Stimulated activated CD8-positive, alpha-beta memory T cell treated with anti-CD3 and anti-CD28 coated beads, Interleukin-15, amount 100 ng/mL, for 4 hours (primary cell): ENCODE measurements at regions not wholly inside any gene's neighbourhood (a gene's known extent, or its start where the extent isn't known, plus 50 kb on each side); places are given as distances from the start of the nearest gene placed in this dataset.

ENCODE experiments used
- DNase-seq, 2 donors: peaks; one replicate each; pipeline ENCODE4 v3.0.0-alpha.2; 2020; ENCODE audit warnings: low read depth in 2 of 2

DNA sequence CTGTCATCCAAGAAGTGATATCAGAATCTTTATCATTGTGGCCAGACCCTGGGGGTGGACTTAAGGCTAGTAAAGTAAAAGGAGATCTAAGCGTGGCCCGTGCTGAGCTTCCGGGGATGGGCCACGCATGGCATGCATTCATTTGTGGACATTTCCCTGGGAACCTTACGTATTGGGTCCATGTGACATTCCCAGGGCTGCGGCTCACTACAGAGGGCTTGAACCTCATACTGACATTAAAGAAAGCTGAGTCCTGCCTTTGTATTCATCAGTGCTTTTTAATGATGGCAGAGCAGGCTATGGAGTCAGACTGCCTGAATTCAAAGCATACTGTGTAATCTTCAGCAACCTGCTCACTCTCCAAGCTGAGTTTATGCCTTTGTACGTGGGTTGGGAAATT, 152.2 kb upstream of the AFDN start:
- DNase-seq: no peak

DNA sequence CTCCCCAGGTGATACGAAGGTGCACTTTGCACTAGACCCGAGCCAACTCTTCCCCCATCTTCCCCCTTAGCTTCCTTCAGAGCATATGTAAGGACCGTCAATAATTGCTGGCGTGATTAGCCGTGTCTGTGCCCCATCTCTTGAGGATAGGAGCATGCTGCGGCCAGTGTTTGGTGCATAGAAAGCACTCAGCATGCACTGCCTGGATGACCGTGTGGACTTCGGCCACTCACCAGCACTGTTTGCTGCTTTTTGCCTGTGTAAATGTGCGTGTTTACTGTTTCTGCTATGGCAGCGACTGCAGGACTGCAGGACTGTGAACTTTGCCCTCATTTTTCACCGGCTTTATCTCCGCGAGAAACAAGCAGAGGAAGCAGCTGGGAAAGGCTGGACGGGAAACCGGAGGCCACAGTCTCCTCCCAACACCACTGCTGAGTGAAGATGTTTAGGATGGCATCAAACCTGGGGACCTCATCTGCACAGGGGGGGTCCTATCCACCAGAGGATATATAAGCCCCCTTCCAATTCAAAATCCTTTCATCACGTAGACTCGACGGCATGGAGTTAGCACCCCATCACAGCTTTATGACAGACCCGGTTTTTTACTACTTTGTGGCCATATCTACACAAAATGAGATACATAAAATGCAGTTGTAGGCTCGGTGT, 150.6 kb upstream of the AFDN start:
- DNase-seq: no peak

GRCh38 chr6:167676666-167677421, 149.9 kb upstream of the AFDN start:
- no peak for DNase-seq

- DNase-seq: no peak
Observed at GRCh38 chr6:167677422-167677789, 149.3 kb upstream of the AFDN start.

- no peak for DNase-seq
Observed at GRCh38 chr6:167678102-167679101, 148.3 kb upstream of the AFDN start.

- no peak for DNase-seq
Observed at GRCh38 chr6:167679122-167679736, 147.5 kb upstream of the AFDN start.

GRCh38 chr6:167679790-167680604, 146.7 kb upstream of the AFDN start:
- DNase-seq: no peak

DNA sequence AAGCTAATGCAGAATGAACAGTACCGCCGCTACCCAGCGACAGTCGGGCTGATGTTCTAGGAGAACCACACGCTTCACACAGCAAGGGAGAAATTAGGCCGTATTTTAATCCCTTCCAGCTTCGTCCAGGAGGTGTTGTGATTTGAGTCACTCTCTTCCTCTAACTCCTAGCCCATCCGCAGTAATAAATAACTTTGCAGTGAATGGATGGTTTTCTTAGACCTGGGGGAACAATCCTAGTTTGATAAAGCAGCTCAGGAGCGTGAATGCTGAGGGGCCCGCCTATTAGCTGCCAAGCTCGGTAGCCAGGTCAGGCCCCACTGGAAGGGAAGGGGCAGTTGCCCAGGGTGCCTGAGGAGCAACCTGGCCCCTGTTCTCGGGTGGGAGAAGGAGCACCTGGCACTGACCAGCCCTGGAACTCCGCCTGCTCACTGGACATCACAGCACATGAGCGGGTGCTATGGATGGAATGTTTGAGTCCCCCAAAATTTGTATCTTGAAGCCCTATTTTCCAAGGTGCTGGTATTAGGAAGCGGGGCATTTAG, 146.0 kb upstream of the AFDN start:
- DNase-seq: no peak

- no peak for DNase-seq
Observed at GRCh38 chr6:167682125-167682524, 144.6 kb upstream of the AFDN start.

DNA sequence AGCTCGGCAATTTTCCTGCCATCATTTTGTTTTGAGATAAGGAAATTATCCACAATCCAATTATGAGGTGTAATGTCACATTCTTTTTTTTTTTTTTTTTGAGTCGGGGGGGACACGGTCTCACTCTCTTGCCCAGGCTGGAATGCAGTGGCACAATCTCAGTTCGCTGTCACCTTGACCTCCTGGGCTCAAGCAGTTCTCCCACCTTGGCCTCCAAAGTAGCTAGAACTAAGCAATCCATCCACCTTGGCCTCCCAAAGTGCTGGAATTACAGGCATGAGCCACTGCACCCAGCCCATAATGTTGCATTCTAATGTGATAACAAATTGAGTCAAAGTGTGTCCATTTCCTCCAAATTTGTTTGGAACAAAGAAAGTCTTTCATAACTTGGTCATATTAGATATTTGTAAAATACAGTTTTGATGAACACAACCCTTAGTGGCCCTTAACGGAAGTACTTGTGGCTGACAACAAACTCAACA, 144.1 kb upstream of the AFDN start:
- DNase-seq: no peak

DNA sequence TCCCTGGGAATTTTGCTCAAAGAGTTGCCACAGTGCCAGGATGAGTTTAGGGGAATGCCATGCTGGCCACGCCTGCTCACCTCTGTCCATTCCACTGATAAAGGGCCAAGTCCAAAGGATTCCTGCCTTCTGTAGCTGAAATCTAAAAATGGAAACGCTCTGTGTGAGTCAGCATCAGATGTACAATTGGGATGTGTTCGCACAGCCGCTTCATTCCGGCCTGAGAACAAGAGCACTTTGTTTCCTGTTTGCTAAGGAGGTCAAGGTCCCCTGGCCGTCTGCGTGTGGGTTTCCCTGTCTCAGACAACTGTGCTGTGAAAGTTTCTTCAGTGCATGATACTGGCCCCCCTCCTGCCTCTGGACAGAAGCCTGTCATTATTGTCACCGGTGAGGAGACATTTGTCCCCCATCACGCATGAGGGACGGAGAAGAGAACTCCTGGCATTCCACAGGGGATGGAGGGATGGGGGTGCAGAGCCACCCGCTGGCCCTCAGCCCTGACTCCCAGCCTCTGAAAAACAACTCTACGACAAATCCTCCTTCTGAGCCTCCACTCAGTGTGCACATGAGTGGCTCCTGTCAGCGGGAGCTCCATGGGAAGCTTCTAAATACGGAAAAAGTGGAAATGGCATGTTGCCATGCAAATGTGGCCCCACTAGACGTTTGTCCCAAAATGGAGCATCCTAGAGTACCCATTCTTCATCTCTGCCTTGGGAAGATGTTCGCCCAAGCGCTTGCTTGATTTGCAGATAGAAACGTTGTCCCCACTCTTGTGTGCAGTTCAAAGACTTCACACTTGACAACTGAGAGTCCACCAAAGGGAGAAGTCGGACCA, 143.5 kb upstream of the AFDN start:
- no peak for DNase-seq

DNA sequence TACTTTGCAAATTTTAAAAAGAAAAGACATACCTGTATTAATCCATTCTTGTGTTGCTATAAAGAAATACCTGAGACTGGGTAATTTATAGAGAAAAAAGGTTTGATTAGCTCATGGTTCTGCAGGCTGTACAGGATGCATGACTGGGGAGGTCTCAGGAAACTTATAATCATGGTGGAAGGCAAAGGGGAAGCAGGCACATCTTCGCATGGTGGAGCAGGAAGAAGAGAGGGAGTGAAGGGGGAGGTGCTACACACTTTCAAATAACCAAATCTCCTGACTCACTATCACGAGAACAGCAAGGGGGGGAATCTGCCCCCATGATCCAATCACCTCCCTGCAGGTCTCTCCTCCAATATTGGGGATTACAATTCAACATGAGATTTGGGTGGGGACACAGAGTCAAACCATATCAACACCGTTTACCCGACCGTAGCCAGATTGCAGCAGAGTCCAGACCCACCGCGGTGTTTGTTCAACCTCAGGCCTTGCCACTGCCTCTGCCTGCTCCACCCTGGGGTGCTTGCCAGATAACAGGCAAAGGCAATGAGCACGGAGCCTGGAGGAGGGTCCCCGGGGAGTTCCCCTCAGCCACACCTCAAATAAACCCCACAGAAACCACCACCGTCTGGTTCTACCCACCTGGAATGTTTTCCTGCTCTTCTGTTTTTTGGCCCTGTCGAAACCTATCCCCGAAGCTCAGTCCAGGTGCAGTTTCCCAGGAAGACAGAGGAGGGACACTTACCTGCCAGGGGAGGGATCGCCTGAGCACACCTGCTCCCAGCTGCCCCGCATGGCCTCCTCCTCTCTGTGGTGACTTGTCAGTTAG, 142.2 kb upstream of the AFDN start:
- no peak for DNase-seq

DNA sequence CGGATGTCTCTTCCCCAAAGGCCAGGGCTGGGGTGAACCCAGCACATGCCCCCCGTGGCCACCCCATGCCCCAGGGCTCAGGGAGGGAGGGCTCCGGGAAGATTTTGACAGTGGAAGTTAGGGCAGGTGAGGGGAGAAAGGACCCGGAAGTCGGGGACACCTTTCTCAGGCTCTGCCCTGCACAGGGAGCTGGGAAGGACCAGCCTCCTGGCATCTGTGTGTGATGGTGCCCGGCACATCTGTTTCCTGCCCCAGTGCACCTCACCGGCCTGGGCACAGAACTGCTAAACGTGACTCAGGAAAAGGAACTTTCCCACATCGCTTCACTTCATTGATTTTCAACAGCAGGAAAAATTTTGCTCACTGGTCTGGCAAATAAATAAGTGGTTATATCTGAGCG, 141.1 kb upstream of the AFDN start:
- DNase-seq: no peak

DNA sequence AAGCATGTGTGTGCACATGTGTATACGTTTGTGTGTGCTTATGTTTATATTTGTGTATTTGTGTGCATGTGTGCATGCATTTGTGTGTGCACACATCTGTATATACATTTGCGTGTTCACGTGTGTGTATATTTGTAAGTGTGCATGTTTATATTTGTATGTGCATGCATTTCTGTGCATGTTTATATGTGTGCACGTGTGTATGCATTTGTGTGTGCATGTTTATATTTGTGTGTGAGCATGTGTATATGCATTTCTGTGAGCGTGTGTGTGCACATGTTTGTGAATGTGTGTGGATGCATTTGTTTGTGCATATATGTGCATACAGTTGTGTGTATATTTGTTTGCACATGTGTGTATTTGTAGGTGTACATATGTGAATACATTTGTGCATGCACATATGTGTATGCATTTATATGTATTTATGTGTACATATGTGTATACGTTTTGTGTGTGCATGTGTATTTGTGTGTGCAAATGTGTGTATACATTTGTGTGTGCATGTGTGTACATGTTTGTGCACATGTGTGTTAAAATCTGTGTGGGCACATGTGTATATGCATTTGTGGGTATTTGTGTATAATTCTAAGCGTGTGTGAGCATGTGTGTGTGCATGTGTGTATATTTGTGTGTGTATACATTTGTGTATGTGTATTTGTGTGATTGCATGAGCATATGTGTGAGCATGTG, 140.4 kb upstream of the AFDN start:
- no peak for DNase-seq

- DNase-seq: no peak
Observed at GRCh38 chr6:167687116-167687725, 139.5 kb upstream of the AFDN start.

GRCh38 chr6:167688123-167688522, 138.6 kb upstream of the AFDN start:
- no peak for DNase-seq

GRCh38 chr6:167689278-167689677, 137.4 kb upstream of the AFDN start:
- DNase-seq: no peak

DNA sequence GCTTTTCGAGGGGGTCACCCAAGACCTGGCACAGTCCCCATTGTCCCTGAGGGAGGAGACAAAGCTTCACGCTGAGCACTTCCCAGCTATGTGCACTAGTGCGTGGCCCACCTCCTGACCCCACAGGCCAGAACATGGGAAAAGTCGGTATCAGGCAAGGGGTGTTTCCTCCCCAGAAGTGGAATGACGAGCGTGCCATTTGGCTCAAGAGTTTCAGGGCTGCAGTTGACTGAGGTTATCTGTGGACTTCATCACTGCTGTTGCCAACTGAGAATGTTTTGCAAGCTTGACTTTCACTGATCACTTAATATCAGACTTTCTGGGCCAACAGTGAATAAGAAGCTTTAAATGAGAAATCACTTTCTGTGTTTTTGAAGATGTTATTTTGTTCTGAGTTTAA, 137.0 kb upstream of the AFDN start:
- no peak for DNase-seq
